Astrocyte of the spinal cord (primary cell): ENCODE measurements at regions not wholly inside any gene's neighbourhood (a gene's known extent, or its start where the extent isn't known, plus 50 kb on each side); places are given as distances from the start of the nearest gene placed in this dataset.

ENCODE experiments used
- DNase-seq: peaks from one replicate; pipeline ENCODE4 v3.0.0; 2011; ENCODE audit warnings: low read depth, low spot score
- H3K4me3 ChIP-seq: 2 replicates; pipeline ENCODE4 v1.5.1; 2011; ENCODE audit warnings: low read depth, mild to moderate bottlenecking, low read length, moderate library complexity
- in situ Hi-C: cut with HindIII; loops from 2 replicates; pipeline ENCODE4 v1.10.0; 2017; ENCODE audit warnings: low sequenced_read_pairs
- TF ChIP-seq, protein P1 (sequence below): IDR thresholded peaks from 2 replicates; pipeline ENCODE4 v1.5.1; 2012; ENCODE audit warnings: low read depth, mild to moderate bottlenecking, low read length, inconsistent platforms

DNA sequence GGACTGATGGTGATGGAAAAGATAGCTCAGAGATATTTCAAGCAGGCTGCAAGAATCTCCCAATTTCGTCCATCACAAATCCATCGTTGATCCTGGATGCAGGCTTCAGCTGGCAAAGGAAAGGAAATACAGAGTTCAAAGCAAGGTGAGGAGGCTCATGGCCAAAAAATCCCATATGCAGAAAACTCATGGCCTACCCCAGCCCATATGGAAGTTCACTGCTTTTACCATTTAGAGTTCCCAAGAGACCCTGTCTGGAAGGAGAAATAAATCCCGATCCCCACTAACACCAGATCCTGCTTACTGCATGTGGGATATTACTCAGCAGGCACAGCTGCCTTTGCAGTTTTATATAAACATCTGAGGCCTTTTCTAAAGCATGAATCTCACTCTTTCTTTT lies 412.9 kb upstream of the SPRY2 start:
- in situ Hi-C loops = no loop called here
- TF ChIP-seq, protein P1, sequence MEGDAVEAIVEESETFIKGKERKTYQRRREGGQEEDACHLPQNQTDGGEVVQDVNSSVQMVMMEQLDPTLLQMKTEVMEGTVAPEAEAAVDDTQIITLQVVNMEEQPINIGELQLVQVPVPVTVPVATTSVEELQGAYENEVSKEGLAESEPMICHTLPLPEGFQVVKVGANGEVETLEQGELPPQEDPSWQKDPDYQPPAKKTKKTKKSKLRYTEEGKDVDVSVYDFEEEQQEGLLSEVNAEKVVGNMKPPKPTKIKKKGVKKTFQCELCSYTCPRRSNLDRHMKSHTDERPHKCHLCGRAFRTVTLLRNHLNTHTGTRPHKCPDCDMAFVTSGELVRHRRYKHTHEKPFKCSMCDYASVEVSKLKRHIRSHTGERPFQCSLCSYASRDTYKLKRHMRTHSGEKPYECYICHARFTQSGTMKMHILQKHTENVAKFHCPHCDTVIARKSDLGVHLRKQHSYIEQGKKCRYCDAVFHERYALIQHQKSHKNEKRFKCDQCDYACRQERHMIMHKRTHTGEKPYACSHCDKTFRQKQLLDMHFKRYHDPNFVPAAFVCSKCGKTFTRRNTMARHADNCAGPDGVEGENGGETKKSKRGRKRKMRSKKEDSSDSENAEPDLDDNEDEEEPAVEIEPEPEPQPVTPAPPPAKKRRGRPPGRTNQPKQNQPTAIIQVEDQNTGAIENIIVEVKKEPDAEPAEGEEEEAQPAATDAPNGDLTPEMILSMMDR = no peak
- DNase-seq = no peak
- no peak overlapping the region for H3K4me3 ChIP-seq

DNA sequence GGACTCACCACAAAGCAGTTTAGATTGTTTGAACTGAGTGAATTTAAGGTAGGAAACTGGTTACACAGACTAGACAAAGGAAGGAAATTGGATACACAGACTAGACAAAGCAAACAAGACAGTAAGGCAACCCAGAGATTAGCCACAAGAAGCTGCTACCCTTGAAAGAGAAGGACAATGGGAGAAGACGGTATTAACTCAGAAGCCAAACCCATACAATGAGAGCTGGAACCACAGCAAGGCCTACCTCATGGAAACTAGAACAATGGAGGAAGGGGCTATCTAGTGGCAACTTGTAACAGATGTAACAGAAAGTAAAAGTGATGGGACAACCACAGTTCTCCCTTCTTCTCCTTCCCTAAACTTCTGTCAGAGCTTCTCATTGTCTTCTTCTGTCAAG lies 410.9 kb upstream of the SPRY2 start:
- in situ Hi-C loops = no loop called here
- DNase-seq = no peak
- H3K4me3 ChIP-seq = no peak overlapping the region
- TF ChIP-seq, protein P1 = no peak

DNA sequence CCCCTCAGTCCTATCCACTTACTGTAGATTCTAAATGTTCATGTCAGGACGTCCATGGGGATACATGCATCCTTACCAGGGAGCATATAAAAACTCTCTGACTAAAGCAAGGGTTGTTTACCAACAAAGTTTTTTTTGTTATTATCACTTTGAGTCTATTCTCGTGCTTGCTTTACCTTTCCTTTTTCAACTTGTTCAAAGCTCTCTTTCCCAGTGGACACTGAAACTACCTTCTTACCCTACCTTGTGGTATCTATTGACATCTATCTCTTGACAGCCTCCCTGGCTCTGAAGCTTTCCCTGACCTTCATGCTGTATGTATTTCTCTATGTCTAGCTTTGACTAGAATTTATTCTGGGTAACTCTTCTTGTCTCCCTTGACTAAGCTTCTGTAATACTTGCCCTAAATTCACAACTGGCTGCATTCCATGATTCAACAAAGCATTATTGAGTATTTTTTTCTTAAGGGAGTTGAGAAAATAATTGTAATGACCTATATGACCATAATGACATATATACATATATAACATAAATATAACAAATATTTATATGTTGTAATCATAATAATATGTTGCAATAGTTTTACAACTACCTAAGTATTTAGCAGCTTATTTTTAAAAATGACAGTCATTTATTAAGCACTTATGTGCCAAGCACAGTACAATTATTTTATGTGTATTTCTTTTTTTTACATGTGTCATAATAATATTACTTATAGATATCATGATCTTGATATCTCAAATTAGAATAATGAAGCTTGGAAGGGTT lies 403.4 kb upstream of the SPRY2 start:
- H3K4me3 ChIP-seq = no peak overlapping the region
- in situ Hi-C loops = no loop called here
- TF ChIP-seq, protein P1 = no peak
- DNase-seq = no peak

DNA sequence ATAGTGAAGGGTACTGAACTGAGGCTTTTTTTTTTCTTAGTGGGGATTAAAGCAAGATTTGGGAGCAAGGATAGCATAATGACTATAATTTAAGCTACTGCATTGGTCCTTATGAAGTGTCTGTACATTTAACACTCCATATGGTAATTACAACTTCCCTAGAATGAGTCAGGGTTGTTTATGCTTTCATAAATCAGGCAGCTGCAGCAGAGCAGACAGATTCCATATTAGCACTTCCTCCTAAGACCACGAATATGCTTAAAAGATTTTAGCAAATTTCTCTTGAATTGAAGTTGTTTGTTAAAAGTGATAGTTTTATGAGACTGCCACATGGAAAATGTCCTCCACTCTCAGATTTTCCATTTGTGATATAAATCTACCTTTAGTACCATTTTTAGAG lies 401.1 kb upstream of the SPRY2 start:
- no peak overlapping the region for H3K4me3 ChIP-seq
- DNase-seq = no peak
- TF ChIP-seq, protein P1 = no peak
- in situ Hi-C loops = no loop called here

DNA sequence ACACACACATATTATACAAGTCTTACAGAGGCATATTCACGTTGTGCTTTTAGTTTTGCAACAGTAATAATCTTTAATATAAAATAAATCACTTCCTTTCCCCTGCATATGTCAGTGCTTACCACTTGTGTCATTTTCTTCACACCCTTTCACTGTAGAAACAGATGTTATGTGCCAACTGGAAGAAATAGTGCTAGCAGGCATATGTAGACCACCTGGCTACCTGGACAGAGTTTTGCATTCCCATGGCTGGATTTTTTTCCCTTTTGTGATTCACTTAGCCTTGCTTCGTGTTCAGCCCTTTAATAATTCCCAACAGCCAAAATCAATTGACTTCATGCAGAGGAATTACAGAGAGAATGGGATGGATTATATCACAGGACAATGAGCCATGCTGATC lies 399.1 kb upstream of the SPRY2 start:
- DNase-seq = no peak
- H3K4me3 ChIP-seq = no peak overlapping the region
- TF ChIP-seq, protein P1 = no peak
- in situ Hi-C loops = no loop called here

DNA sequence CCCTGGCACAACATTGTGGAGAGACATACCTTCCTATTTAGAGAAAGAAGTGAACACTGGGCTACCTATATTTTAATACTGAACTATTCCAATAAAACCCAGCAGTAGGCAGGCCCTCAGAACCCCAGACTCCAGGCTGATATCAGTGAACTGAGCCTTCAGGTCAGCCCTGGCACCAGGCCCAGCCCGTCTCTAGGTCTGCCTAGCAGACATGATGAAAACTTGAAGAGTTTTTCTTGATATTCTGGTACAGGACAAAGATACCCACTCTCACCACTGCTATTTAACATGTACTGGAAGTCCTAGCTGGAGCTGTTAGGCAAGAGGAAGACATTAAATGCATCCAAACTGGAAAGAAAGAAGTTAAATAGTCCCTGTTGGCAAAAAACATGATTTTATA lies 396.6 kb upstream of the SPRY2 start:
- no peak for DNase-seq
- no peak overlapping the region for H3K4me3 ChIP-seq
- TF ChIP-seq, protein P1 = no peak
- in situ Hi-C loops = no loop called here
